ENCODE measurements at regions not wholly inside any gene's neighbourhood (a gene's known extent, or its start where the extent isn't known, plus 50 kb on each side); places are given as distances from the start of the nearest gene placed in this dataset.

GRCh38 chr13:24081387-24081786 is 79.1 kb upstream of the SPATA13 start:
- TF ChIP-seq, protein P1, sequence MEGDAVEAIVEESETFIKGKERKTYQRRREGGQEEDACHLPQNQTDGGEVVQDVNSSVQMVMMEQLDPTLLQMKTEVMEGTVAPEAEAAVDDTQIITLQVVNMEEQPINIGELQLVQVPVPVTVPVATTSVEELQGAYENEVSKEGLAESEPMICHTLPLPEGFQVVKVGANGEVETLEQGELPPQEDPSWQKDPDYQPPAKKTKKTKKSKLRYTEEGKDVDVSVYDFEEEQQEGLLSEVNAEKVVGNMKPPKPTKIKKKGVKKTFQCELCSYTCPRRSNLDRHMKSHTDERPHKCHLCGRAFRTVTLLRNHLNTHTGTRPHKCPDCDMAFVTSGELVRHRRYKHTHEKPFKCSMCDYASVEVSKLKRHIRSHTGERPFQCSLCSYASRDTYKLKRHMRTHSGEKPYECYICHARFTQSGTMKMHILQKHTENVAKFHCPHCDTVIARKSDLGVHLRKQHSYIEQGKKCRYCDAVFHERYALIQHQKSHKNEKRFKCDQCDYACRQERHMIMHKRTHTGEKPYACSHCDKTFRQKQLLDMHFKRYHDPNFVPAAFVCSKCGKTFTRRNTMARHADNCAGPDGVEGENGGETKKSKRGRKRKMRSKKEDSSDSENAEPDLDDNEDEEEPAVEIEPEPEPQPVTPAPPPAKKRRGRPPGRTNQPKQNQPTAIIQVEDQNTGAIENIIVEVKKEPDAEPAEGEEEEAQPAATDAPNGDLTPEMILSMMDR (IDR thresholded peaks at IDR 0.05; ENCODE audit: low read depth, low read length, poor library complexity, severe bottlenecking): no peak
- no peak for TF ChIP-seq EZH2phosphoT487 (IDR thresholded peaks at IDR 0.05; ENCODE audit: borderline replicate concordance, low read length)
